ENCODE measurements at regions not wholly inside any gene's neighbourhood (a gene's known extent, or its start where the extent isn't known, plus 50 kb on each side); places are given as distances from the start of the nearest gene placed in this dataset.

- TF ChIP-seq, protein P1, sequence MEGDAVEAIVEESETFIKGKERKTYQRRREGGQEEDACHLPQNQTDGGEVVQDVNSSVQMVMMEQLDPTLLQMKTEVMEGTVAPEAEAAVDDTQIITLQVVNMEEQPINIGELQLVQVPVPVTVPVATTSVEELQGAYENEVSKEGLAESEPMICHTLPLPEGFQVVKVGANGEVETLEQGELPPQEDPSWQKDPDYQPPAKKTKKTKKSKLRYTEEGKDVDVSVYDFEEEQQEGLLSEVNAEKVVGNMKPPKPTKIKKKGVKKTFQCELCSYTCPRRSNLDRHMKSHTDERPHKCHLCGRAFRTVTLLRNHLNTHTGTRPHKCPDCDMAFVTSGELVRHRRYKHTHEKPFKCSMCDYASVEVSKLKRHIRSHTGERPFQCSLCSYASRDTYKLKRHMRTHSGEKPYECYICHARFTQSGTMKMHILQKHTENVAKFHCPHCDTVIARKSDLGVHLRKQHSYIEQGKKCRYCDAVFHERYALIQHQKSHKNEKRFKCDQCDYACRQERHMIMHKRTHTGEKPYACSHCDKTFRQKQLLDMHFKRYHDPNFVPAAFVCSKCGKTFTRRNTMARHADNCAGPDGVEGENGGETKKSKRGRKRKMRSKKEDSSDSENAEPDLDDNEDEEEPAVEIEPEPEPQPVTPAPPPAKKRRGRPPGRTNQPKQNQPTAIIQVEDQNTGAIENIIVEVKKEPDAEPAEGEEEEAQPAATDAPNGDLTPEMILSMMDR (IDR thresholded peaks at IDR 0.05; ENCODE audit: poor library complexity, severe bottlenecking), result no peak
- no peaks in the 10 kb centered on the region for H3K4me1 ChIP-seq (ENCODE audit: insufficient read depth, poor library complexity, severe bottlenecking)
- DNase-seq (ENCODE audit: low spot score), result no peak
- no peak overlapping the region for H3K27ac ChIP-seq (ENCODE audit: poor library complexity, severe bottlenecking)
- no peak for ATAC-seq (ENCODE audit: low read depth)
- H3K4me3 ChIP-seq (ENCODE audit: severe bottlenecking), result no peak overlapping the region
- H3K27me3 ChIP-seq (ENCODE audit: insufficient read depth, poor library complexity, severe bottlenecking), result no peaks in the 10 kb centered on the region
- no peaks in the 10 kb centered on the region for H3K9me3 ChIP-seq (ENCODE audit: severe bottlenecking)
- H3K36me3 ChIP-seq (ENCODE audit: low read depth), result no peaks in the 10 kb centered on the region
Measured at GRCh38 chr19:28333909-28334308, 879.0 kb downstream of the UQCRFS1 start.

DNA sequence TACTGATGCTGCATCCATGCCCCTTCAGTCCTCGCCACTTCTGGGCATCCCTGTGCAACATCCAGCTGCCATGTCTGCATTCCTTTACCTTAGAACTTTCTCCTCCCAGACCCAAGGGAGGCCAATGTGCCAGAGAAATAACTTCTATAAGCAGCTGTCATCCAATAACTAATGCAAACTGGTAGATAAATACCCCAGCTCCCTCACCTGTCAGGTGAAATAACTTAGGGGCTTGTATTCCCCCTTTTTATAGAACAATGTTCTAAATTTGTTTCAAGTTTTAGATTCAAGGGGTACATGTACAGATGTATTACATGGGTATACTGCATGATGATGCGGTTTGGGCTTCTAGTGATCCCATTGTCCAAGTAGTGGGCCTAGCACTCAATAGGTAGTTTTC is 880.1 kb downstream of the UQCRFS1 start:
- ATAC-seq (ENCODE audit: low read depth) (no peak), DNase-seq (ENCODE audit: low spot score) (no peak)
- Histone ChIP-seq H3K9me3 (ENCODE audit: severe bottlenecking) (no peaks in the 10 kb centered on the region), H3K27me3 (ENCODE audit: insufficient read depth, poor library complexity, severe bottlenecking) (no peaks in the 10 kb centered on the region), H3K36me3 (ENCODE audit: low read depth) (no peaks in the 10 kb centered on the region), H3K4me1 (ENCODE audit: insufficient read depth, poor library complexity, severe bottlenecking) (no peaks in the 10 kb centered on the region), H3K27ac (ENCODE audit: poor library complexity, severe bottlenecking) (no peak overlapping the region), H3K4me3 (ENCODE audit: severe bottlenecking) (no peak overlapping the region)
- TF ChIP-seq, protein P1 (IDR thresholded peaks at IDR 0.05; ENCODE audit: poor library complexity, severe bottlenecking), result no peak

DNA sequence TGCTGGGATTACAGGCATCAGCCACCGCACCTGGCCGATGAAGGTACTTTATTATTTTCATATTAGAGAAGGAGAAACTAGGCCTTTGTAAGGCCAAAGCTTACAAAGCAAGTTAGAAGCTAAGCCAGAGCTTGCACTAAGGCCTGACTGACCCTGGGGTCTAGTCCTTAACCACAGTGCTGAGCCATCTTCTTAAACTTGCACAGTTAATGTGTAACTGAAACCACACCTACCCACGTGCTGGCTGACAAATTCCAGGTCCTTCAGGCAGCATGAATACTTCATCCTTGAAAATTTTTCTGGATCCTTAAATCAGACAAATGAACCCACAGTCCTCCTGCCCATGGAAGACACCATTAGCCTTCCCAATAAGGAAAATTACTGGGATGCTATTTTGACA is 880.6 kb downstream of the UQCRFS1 start:
- ATAC-seq (ENCODE audit: low read depth), result no peak
- Histone ChIP-seq H3K4me1 (ENCODE audit: insufficient read depth, poor library complexity, severe bottlenecking) (no peaks in the 10 kb centered on the region), H3K27me3 (ENCODE audit: insufficient read depth, poor library complexity, severe bottlenecking) (no peaks in the 10 kb centered on the region), H3K4me3 (ENCODE audit: severe bottlenecking) (no peak overlapping the region), H3K36me3 (ENCODE audit: low read depth) (no peaks in the 10 kb centered on the region), H3K9me3 (ENCODE audit: severe bottlenecking) (no peaks in the 10 kb centered on the region), H3K27ac (ENCODE audit: poor library complexity, severe bottlenecking) (no peak overlapping the region)
- TF ChIP-seq, protein P1 (IDR thresholded peaks at IDR 0.05; ENCODE audit: poor library complexity, severe bottlenecking), result no peak
- DNase-seq (ENCODE audit: low spot score), result no peak

- no peaks in the 10 kb centered on the region for H3K9me3 ChIP-seq (ENCODE audit: severe bottlenecking)
- TF ChIP-seq, protein P1 (IDR thresholded peaks at IDR 0.05; ENCODE audit: poor library complexity, severe bottlenecking), result no peak
- H3K4me3 ChIP-seq (ENCODE audit: severe bottlenecking), result no peak overlapping the region
- no peaks in the 10 kb centered on the region for H3K4me1 ChIP-seq (ENCODE audit: insufficient read depth, poor library complexity, severe bottlenecking)
- H3K36me3 ChIP-seq (ENCODE audit: low read depth), result no peaks in the 10 kb centered on the region
- peak overlapping the region; percentile 44 for H3K27ac ChIP-seq (ENCODE audit: poor library complexity, severe bottlenecking)
- DNase-seq (ENCODE audit: low spot score) (no peak), ATAC-seq (ENCODE audit: low read depth) (no peak)
- no peaks in the 10 kb centered on the region for H3K27me3 ChIP-seq (ENCODE audit: insufficient read depth, poor library complexity, severe bottlenecking)
Measured at GRCh38 chr19:28331596-28331995, 881.4 kb downstream of the UQCRFS1 start.

DNA sequence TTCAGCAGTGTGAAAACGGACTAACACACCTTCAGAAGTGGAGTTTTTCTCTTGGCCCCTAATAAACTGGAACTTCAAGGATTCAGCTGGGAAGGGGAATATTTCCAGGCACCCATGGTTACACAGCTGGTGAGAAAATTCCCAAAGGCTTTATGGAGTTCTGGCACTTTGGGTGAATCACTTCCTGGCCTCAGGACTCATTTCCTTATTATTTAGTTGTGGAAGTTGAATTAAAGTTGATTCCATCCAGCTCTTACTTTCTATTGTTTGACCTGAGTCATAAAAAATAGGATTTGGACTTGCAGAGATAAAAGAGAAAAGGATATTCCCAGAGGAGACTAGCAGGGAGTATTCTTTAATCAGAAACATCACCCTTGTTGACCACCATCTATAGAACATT is 882.1 kb downstream of the UQCRFS1 start:
- TF ChIP-seq, protein P1 (IDR thresholded peaks at IDR 0.05; ENCODE audit: poor library complexity, severe bottlenecking), result no peak
- peaks cover 2% of the 10 kb centered on the region for H3K27me3 ChIP-seq (ENCODE audit: insufficient read depth, poor library complexity, severe bottlenecking)
- ATAC-seq (ENCODE audit: low read depth) (peak; percentile 80), DNase-seq (ENCODE audit: low spot score) (no peak)
- no peaks in the 10 kb centered on the region for H3K4me1 ChIP-seq (ENCODE audit: insufficient read depth, poor library complexity, severe bottlenecking)
- H3K9me3 ChIP-seq (ENCODE audit: severe bottlenecking), result no peaks in the 10 kb centered on the region
- H3K4me3 ChIP-seq (ENCODE audit: severe bottlenecking), result no peak overlapping the region
- H3K36me3 ChIP-seq (ENCODE audit: low read depth), result no peaks in the 10 kb centered on the region
- peak overlapping the region; percentile 44 for H3K27ac ChIP-seq (ENCODE audit: poor library complexity, severe bottlenecking)
